GM13976 (cell line): ENCODE measurements at regions not wholly inside any gene's neighbourhood (a gene's known extent, or its start where the extent isn't known, plus 50 kb on each side); places are given as distances from the start of the nearest gene placed in this dataset.
"Not testable (repeated sequence)": the region's sequence is repeated elsewhere in the genome, so short reads cannot be mapped to it uniquely, and the experiment has no call there.

Source experiments
- DNase-seq: peaks from one replicate; pipeline ENCODE4 v3.0.0; 2012; ENCODE audit warnings: low spot score
- CTCF ChIP-seq: IDR thresholded peaks from 2 replicates; pipeline ENCODE4 v1.5.1; 2012; ENCODE audit warnings: borderline replicate concordance, mild to moderate bottlenecking; ENCODE audit not compliant: insufficient read depth; ENCODE audit errors: extremely low read depth, missing control alignments, control extremely low read depth
- in situ Hi-C: fragments of 300-500 bp; cut with MboI; formaldehyde crosslinking; loops from one replicate; pipeline ENCODE4 v1.12.0; 2022; ENCODE audit warnings: low sequenced_read_pairs, mixed read lengths, inconsistent platforms; ENCODE audit not compliant: unreplicated experiment

GRCh38 chr14:56351861-56352260 is 227.7 kb upstream of the TMEM260 start:
- TF ChIP-seq CTCF: no peak
- in situ Hi-C loops: no loop called here
- DNase-seq: no peak

- in situ Hi-C loops: no loop called here
- DNase-seq: no peak
- no peak for TF ChIP-seq CTCF
These were observed 226.6 kb upstream of the TMEM260 start for GRCh38 chr14:56352999-56353398.

GRCh38 chr14:56357428-56357827 is 222.2 kb upstream of the TMEM260 start:
- in situ Hi-C loops: no loop called here
- no peak for TF ChIP-seq CTCF
- no peak for DNase-seq

GRCh38 chr14:56358275-56358674 is 221.3 kb upstream of the TMEM260 start:
- in situ Hi-C loops: no loop called here
- TF ChIP-seq CTCF: no peak
- DNase-seq: no peak

GRCh38 chr14:56358851-56359614 is 220.6 kb upstream of the TMEM260 start:
- in situ Hi-C loops: no loop called here
- TF ChIP-seq CTCF: no peak
- DNase-seq: no peak

GRCh38 chr14:56365663-56366062 is 213.9 kb upstream of the TMEM260 start:
- DNase-seq, in situ Hi-C loops: not testable (repeated sequence)

GRCh38 chr14:56367416-56367815 is 212.2 kb upstream of the TMEM260 start:
- in situ Hi-C loops: no loop called here
- no peak for TF ChIP-seq CTCF
- DNase-seq: no peak
